HG02678 (cell line): ENCODE measurements at regions not wholly inside any gene's neighbourhood (a gene's known extent, or its start where the extent isn't known, plus 50 kb on each side); places are given as distances from the start of the nearest gene placed in this dataset.

Source experiments
- ATAC-seq: cut with Tn5 transposase; IDR thresholded peaks from one replicate; pipeline ENCODE4 v1.9.1; 2021; ENCODE audit warnings: mild to moderate bottlenecking, moderate library complexity; ENCODE audit not compliant: unreplicated experiment

DNA sequence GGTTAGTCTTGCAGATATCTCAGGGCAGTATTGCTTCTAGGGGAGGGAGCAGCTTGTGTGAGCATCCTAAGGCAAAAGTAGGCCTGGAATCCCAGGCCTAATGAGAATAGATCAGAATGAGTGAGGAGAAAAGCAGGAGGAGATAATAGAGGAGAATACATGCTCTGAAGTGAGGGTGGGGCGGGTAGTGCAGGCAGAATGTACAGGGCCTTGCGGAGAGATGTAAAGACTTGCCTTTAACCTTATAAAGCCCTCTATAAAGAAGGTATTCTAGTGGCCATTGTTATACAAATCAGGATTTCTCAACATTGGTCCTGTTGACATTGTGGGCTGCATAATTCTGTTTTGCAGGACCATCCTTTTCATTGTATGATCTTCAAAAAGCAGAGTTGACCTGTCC is 855.3 kb downstream of the PCDH7 start:
- no peak for ATAC-seq

DNA sequence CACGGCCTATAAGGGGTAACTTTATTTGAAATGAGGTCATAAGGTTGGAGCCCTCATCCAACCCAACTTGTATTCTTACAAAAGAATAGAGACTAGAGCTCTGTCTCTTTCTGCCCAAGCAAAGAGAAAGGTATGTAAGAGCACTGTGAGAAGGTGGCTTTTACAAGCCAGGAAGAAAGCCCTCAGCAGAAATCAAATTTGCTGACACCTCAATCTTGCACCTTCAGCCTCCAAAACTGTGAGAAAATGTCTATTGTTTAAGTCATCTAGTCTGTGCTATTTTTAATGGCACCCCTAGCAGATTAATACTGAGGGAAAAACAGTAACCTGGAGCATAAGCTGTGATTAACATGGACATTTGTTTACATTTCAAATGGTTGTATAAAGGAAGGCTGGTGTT is 860.7 kb downstream of the PCDH7 start:
- ATAC-seq = no peak

DNA sequence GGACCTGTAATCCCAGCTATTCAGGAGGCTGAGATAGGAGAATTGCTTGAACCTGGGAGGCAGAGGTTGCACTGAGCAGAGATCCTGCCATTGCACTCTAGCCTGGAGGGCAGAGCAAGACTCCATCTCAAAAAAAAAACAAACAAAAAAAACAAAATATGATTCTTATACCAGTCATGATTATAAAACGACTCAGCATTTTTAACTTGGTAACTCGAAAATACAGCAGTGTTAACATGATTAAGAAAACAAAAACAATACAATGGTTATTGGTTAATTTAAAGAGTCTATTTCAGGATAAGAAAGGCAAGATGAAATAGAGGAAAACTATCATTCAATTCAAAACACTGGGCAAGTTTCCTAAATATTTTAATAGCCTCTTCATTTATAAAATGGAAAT is 865.3 kb downstream of the PCDH7 start:
- no peak for ATAC-seq

DNA sequence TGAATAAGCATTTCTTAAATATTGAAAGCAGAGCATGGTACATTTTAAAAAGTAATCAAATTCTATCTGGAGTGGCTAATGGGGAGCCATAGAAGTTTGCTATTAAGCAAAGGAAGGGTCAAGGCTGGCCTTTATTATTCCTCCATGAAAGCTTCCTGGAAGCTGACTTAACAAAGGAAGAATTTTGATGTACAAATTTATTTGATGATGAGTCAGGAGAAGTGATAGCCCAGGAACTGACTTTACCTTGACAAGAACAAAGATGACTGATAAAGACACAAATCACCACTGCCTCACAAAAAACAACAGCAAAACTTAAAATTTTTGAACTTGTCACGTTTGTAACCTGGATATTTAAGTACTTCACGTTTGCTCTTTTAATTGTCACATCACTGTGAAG is 872.1 kb downstream of the PCDH7 start:
- no peak for ATAC-seq

DNA sequence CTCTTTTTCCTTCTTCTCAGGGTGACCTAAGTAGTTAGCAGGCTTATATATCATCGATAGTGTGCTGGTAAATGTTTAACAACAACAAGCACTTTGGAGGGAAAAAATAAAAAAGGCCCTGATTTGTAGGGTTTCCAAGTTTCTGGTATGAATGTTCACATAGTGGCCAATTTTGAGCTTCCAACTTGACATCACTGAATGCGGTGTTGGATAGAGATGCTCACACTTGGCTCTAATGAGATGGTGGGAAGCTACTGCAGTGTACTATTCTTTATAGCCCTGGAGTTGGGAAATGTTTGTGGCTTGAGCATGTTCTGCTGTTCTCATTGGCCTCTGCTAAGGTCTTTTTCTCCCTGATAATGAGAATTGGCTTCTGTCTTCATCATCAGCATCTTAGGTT is 875.3 kb downstream of the PCDH7 start:
- ATAC-seq = no peak

DNA sequence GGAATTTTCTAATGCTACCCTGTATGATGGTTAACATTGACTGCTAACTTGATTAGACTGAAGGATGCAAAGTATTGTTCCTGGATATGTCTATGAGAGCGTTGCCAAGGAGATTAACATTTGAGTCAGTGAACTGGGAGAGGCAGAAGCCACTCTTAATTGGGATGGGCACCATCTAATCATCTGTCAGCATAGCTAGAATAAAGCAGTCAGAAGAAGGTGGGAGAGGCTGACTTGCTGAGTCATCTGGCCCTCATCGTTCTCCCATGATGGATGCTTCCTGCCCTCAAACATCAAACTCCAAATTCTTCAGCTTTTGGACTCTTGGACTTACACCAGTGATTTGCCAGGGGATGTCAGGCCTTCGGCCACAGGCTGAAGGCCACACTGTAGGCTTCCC is 878.5 kb downstream of the PCDH7 start:
- no peak for ATAC-seq

DNA sequence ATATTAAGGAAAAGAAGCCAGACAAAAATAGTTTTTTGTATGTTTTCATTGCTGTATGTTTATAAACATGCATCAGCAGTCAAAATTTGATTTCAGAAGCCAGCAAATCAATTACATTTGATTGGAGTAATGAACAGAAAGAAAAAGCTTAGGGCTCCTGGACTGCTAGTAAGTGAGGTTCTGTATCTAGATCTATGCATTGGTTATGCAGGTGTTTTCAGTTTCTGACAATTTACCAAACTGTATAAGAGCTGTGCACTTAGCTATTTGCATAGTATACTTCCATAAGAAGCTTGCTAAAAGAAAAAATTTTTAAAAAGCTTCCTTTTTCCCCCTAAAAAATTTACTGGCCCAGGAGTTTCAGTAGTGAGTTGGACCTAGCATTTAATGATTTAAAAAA is 881.6 kb downstream of the PCDH7 start:
- no peak for ATAC-seq

DNA sequence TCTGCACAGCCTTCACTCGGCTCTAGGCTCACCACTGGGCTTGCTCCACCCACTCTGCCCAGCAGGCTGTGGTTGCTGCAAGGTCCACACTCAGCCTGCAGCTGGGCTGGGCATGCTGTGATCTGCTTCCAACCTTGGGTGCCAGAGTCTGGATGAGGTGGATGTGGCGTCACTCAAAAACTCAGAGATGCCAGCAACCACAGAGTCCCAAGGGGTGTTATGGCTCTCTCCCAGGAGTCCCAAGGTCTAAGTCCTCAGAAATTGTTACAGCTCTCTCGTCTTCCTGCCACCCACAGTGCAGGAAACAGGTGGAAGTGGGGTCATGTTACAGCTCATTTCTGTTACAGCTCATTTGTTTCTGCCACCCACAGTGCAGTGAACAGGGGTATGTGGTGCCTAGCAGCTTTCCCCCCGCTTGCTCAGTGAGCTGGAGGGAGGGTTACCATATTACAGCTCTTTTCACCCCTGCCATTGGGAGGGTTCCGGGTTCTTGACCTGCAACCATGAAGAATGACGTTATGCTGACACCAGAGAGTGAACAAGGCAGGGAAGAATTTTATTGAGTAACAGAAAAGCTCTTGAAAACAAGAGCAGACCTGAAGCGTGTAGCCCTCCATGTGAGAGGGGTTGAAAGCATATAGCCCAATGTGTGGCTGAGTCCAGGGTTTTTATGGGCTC is 893.9 kb downstream of the PCDH7 start:
- no peak for ATAC-seq

DNA sequence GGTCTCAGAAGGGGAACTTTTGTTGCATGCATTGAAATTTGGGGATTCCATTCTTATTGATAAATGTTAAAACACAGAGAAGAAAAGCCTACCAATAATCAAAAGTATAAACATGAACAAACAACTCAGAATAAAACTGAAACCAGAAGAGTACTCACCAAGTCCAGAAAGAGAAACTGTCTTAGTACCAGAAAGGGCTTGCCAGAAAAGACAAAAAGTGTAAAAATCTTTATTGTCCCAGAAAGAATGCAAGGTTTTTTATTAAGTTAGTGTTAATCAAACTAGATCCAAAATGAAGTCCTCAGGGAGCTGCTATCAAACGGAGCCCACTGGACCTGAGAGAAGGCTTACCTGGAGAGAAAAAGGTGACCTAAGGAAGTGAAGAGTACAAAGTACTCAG is 897.5 kb downstream of the PCDH7 start:
- no peak for ATAC-seq

DNA sequence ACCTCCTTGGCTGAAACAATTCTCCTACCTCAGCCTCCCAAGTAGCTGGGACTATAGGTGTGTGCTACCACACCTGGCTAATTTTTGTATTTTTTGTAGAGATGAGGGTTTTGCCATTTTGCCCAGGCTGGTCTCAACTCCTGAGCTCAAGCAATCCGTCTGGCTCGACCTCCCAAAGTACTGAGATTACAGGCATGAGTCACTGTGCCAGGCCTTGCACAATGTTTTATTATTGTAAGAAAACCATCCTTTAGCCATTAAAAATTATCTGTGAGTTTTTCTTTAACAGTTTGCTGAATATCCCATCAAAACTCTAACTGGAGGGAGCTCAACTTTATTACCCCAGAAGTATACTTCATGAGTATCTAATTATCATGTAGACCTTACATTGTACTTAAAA is 900.3 kb downstream of the PCDH7 start:
- ATAC-seq = no peak

DNA sequence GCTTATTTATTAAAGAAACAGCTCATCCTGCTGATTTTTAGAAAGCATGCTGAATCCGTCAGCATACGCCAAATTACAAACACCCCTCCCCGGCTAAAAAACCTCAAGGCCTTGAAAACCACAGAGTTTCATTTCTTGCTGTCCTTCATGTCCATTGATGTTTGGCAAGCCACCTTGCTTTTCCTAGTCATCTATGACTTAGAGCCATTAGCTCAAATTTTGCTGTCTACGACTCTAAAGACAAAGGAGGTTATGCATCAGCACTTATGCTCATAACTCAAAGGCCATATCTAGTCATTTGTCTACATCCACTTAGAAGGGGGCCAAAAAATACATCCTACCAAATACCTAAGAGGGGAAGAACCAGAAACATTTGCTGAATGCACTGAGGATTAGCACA is 925.1 kb downstream of the PCDH7 start:
- no peak for ATAC-seq

DNA sequence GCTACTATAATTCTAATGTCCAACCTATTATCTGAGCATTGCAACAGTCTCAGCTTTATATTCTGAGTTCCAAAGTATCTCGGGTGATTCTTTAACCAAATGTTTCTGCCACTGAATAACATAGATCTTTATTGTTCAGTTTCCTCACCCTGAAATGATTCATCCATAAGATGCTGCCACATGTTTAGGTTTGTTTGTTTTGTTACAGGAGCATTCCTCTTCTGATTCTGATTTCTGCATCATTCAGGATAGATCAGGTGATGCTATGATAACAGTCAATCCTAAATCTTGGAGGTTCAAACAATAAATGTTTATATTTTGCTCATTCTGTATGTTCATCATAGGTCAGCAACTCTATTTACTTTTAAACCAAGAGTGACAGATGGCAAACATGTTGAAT is 927.6 kb downstream of the PCDH7 start:
- ATAC-seq = no peak

DNA sequence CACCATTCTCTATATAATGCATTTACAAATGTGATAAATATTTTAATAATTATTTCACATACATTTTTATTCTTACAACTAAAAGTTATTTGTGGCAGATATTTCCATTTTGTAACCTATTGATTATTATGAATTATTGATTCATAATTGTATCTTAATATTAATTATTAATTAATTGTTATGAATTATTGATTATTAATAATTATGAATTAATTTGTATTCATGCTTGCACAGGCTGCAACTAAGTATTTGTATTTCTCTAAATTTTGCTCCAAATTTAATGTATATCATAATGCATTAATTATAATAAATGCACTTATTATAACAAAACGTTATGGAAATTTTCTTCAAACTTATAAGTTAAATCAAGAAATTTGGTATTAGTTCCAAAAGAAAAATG is 929.7 kb downstream of the PCDH7 start:
- no peak for ATAC-seq

DNA sequence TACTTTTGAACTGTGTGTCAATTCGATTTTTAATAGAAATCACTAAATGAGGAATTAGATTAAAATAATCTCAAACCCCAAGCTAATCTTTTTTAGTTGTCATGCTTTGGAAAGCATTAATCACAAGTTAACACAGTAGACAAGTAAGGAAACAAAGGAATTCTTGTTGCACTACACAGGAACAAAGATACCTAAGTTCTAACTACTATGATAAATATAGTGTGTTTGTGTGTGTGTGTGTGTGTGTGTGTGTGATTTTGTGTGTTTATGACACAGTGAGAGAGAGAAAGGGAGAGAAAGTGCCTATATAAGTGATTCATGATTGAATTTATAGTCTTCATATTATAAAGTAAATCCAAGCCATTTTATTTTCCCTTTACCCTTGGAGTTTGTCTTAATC is 931.4 kb downstream of the PCDH7 start:
- ATAC-seq = no peak

DNA sequence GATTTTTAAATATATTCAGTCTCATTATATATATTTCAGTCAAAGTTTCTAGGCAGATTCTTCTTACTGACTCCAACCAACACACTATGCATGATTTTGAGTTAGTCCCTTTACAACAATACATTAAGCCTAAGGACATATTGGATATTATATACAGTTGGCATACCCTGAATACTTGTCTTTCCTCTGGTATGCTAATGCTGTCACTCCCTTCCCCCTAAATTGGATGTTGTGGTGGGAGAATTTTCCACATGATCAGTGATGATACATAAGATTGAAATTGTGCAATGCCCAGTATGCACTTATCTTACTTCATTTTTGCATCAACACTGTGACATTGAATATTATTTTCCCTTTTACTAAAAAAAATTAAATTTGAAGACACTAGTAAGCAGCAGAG is 935.2 kb downstream of the PCDH7 start:
- no peak for ATAC-seq

DNA sequence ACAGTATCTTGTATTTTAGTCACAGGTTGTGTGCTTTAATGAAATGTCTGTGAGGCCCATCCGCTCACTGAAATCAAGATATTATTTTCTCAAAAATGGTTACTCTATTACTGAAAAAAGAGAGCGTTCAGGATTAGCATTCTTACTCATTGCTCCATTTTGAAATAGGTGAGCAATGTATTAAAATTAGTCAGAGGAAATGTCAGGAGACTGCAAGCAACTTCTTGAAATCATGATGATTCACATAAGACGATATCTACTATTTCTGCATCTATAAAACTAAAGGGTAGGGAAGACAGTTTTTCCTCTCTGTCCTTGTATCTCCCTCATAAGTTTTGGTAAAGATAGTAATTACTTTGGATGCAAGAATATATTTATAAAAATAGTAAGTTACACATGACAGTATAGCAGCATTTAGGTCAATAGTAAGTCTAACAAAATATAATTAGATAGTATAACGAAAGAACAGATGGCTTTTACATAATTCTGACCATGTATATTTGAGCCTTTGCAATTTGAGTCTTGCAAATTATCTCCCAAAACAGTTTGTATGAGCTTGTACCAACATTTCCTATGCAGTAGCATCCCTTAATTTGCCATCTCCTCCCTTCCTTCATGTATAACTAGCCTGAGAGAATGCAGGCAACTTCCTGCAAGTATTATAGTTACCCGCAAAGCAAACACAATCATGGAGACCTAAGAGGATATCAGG is 937.8 kb downstream of the PCDH7 start:
- ATAC-seq = no peak

DNA sequence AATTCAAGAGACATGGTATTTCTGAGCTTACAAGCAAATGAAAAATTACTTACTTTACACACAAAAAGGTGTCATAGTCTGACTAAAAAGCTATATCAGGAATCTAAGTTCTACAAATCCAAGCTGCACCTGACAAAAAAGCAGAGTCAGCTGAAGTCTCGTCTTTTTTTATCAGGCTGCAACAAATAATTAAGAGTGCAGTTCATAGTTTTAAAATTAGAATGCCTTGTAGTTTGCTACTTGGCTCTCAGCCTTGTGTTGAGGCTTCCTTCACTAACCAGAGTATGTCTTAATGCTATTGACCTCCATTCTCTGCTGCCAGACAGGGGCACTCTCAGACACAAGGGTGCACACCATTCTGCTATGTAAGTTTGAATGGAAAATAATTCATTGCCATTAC is 940.7 kb downstream of the PCDH7 start:
- ATAC-seq = no peak

DNA sequence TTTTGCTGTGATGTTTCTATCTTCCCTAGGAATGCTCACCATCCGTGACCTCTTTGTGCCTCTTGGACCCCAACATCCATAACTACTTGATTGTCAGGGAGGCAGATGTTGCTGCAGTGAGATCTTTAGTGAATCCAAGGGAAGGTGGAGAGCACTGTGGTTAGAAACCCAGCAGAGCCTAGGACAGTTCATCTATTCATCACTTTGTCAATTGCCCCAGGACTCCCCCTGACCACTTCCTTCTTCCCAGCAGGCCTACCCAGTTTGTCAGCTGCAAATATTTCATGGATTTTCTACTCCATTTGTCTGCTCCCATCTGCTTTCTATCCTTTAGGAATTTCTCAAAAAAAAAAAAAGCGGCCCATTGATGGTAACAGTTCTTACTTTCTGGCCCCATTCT is 942.8 kb downstream of the PCDH7 start:
- no peak for ATAC-seq

DNA sequence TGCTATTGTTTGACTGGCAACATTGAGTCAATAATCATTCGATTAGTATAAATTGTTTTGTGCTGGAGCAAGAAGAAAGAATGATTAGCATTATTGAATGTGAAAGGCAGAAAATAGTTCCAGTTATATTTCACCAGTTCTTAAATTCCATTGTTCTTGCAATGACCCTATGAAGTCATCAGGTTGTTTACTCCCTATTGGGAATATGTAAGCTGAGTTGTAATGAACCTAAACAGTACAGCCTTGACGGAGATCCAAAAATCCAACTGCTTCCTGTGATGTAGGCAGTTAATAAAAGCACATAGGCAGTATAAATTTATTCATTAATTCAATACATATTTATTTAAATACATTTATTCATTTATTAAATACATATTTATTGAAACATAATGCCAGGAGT is 947.5 kb downstream of the PCDH7 start:
- no peak for ATAC-seq

DNA sequence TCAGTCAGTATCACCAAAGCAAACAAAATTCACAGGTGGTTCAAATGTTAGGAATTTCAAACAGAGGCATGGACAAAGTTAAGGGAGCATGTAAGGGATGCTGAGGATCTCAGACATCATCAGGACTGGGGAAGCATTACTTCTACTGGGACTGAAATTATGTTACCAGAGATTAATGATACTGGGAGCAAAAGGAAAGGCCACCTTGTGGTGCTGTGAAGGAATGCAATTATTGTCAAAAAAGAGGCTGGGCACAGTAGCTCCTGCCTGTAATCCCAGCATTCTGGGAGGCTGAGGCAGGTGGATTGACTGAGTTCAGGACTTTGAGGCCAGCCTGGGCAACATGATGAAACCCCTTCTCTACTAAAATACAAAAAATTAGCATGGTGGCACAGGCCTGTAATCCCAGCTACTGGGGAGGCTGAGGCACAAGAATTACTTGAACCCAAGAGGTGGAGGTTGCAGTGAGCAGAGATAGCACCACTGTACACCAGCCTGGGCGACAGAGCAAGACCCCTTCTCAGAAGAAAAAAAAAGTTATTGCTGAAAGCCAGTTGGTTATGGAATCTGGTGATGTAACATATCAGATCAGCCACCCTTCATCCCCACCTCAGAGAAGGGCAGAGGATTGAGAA is 954.3 kb downstream of the PCDH7 start:
- no peak for ATAC-seq

DNA sequence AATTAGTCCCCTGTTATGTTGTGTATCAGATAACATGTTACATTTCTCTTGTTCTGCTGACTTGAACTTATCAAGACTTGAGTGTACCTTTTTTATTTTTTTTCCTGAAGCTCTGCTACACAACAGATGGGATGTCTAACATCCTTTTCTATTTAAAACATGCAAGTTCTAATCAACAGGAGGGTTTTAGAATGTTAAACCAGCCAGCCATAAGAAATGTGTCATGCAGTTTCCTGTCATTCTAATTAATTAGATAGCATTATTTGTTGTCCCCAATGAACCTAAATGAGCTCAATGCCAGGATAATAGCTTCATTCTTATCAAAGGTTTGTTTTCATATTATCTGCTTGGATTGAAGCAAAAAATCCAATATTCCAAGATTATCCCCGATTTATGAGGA is 958.2 kb downstream of the PCDH7 start:
- no peak for ATAC-seq

DNA sequence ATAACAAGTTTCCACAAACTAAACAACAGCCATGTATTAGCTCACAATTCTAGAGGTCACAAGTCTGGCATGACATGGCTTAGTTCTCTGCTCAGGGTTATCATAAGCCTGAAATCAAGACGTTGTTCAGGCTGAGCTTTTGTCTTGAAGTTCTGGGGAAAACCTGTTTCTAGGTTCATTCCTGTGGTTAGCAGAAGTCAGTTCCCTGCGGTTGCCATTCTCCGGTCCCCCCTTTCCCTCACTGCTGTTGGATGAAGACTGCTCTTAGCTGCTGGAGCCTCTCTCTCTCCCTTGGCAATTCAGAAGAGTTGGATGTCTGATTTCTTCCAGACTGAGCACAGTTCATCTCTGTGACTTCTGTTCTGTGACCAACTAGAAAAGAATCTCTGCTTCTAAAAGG is 962.6 kb downstream of the PCDH7 start:
- ATAC-seq = no peak
